CD4-positive, alpha-beta T cell treated with Interleukin-6 for 4 hours (primary cell): ENCODE measurements at regions not wholly inside any gene's neighbourhood (a gene's known extent, or its start where the extent isn't known, plus 50 kb on each side); places are given as distances from the start of the nearest gene placed in this dataset.
"Not testable (repeated sequence)": the region's sequence is repeated elsewhere in the genome, so short reads cannot be mapped to it uniquely, and the experiment has no call there.

Source experiments
- DNase-seq: peaks from one replicate; pipeline ENCODE4 v3.0.0-alpha.2; 2020; ENCODE audit warnings: mixed read lengths

- DNase-seq, result no peak
Measured at GRCh38 chr6:40146902-40147301, 212.6 kb upstream of the MOCS1 start.

DNA sequence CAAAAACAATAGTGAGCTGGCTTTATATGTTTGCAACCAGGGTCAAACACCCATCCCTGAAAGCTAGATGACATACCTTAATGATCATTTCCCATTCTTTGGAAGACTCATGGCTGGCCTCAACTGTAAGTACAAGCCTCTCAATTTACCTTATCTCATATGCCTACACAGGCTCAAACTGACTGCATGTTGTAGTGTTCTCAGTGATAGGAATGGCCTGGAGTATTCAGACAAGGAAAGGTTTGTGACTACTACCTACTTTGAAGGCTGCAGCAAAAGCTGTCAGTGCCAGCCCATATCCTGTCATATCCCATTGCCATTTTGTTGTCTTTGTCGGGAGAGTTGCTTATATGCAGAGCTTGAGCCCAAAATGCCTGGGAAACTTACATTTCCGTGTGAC is 205.2 kb upstream of the MOCS1 start:
- DNase-seq, result no peak

DNA sequence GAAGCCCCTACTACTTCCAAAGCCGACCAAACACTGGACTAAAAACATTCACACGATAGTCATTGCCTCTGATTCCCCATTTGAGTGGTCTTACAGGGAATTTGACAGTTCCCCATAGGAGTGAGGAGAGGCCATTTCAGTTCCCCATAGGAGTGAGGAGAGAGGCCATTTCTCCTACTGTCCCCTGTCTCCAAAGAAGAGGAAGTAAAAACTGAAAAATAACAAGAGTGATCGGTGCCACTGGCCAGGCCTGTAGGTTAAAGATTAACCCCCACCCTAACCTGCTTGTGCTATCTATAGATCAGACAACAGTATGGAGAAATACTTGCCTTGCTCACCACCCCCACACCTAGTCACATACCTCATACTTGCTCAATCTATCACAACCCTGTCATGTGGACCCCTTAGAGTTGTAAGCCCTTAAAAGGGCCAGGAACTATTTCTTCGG is 204.0 kb upstream of the MOCS1 start:
- DNase-seq, result no peak

DNA sequence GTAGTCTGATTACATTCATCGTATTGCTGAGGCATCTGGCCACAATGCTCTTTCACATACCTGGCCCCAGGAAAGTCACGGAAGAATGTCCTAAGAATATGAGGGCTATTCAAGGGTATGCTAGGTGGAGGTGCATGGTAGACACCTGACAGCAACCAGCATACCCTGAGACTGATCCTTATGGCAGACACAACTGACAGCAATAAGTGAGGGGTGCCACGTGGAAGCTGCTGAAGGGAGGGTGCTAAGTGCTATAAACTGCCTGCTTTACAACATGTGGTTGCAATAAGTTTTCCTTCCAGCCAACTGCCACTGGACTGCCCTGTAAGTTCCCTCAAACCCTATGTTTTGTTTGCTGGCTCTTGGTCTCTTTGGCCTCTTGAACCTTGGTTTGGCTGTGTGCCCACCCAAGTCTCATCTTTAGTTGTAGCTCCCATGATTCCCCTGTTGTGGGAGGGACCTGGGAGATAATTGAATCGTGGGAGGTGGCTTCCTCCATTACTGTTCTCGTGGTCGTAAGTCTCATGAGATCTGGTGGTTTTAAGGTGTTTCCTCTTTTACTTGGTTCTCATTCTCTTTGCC is 201.3 kb upstream of the MOCS1 start:
- DNase-seq, result no peak

DNA sequence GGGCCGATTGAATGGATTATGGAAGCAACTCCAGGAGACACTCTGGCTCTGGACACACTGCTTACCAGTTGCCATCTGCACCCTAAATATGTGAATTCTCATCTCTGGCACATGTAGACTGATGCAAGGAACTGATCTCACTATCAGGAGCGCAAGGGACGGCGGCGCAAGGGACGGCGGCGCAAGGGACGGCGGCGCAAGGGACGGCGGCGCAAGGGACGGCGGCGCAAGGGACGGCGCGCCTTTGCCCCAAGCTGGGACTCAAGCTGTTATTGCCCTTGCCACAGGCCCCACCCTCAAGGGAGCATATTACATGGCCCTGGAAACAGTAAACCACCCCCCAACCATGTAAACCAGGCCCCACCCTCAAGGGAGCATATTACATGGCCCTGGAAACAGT is 199.7 kb upstream of the MOCS1 start:
- not testable (repeated sequence) for DNase-seq

- DNase-seq, result no peak
Measured at GRCh38 chr6:40131675-40132074, 197.4 kb upstream of the MOCS1 start.

DNA sequence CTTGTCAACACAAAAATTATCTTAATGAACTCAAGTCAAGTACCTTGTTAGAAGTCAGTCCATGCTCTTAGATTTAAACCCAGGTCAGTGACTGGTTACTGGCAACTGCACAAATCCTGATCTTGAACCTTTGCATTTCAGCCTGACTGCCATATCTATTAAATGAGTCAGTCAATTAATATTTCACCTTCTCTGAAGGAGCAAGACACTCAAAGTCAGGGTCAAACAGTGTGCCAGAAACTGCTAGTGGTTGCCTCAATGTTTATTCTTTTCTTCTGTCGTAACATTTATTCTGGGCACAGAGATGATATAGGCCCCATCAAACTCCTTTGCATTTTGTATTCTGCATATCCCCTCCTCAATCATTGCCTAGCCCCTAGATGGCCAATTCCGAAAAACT is 193.9 kb upstream of the MOCS1 start:
- DNase-seq, result no peak

DNA sequence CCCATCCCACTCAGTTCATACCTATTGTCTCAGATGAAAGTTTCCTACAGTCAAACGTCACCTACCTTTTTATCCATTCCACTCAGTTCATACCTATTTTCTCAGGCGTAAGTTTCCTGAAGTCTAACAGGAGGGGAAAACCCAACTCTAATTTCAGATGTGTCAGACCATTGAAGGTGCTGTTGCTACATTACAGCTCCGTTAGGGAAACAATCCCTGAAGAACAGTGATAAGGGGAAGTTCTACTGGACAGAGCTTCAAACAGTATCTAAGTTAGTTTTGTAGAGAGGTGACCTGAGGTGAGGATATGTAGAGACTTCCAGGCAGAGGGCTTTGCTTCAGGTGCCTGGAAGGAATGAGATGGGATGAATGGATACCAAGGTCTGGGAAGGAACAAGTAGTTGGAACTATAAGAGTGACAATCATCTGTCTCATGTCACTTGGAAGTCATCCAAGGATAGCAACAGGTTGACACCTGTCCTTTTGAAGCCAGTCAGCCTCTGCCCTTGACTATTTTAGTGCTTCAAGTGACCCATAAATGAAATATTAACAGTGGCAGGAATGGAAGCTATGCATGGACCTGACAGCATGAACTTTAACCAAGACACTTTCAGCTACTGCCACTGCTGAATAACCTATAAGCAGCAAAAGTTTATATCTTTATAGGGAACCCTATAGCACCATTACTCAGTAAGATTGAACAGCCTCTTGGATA is 191.6 kb upstream of the MOCS1 start:
- no peak for DNase-seq

- no peak for DNase-seq
Measured at GRCh38 chr6:40124924-40125323, 190.7 kb upstream of the MOCS1 start.

- no peak for DNase-seq
Measured at GRCh38 chr6:40116832-40117231, 182.6 kb upstream of the MOCS1 start.

- DNase-seq, result no peak
Measured at GRCh38 chr6:40112350-40112749, 178.1 kb upstream of the MOCS1 start.

GRCh38 chr6:40108736-40109135 is 174.5 kb upstream of the MOCS1 start:
- no peak for DNase-seq

DNA sequence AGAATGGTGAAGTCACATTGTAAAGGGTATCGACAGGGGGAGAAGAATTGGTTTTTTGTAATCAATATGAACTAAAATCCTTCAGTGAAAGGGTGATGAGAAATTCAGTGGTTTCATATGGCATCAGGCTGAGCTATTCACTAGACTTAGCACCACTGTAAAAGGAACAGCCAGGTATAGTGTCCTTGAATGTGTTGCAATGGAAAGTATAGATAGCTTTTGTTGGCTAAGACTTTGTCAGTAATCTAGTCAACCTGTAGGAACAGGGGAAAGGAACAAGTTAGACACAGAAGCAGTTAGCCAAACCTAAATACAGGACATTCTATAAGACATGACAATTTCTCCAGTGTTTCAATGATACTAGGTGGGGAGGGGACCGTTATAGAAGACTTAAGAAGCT is 172.6 kb upstream of the MOCS1 start:
- no peak for DNase-seq

GRCh38 chr6:40098774-40099173 is 164.5 kb upstream of the MOCS1 start:
- no peak for DNase-seq

GRCh38 chr6:40097590-40097989 is 163.3 kb upstream of the MOCS1 start:
- no peak for DNase-seq

GRCh38 chr6:40083141-40083920 is 149.1 kb upstream of the MOCS1 start:
- DNase-seq, result no peak

DNA sequence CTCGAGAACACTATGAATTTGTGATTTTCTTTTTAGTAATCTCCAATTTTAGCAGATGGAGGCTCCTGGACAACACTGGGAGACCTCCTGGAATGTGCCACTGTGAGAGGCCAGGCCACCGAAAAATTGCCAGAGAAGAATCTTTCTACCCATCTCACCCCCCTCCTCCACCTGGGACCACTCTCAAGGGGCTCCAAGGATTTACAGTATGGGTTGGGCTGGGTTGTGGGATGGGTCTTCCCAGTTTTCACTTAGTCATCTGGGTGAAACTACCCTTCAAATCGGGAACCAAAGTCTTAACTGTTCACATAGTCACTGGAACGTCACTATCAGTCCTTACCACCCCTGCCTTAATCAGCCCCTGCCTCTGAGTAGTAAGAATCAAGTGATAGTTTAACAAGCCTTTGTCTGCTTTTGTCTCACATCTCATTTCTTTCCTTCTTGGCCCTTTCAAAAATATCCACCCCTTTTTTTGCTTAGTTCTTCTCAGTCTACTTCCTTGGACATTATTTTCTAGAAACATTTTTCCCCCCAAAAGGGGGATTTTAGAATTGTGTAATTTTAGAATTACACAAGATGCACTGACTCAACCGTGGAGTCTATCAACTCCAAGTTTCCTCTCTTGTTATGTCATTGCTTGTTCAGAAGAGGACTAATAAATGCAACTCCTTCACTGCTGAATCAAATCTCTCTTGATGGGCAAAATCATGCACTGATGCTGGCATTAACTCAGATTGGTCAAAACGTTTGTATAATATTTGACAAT is 148.2 kb upstream of the MOCS1 start:
- no peak for DNase-seq

DNA sequence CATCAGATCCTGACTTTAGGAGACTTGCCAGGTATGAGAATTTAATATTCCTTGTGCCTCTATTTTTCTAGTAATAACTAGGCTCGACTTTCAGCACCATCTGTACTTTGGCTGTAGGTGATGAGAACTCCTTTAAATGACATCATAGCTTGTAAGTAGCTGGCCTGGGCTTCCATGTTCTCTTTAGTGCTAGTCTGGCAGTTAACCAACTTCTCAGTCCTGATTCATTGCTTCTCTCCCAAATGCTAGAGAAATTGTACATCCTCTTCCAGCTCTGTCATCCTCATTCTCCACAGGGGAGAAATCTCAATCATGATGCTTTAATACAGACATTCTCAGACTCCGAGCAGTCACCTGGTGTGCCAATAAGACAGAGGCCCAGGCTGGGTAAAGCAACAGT is 143.5 kb upstream of the MOCS1 start:
- DNase-seq, result no peak

DNA sequence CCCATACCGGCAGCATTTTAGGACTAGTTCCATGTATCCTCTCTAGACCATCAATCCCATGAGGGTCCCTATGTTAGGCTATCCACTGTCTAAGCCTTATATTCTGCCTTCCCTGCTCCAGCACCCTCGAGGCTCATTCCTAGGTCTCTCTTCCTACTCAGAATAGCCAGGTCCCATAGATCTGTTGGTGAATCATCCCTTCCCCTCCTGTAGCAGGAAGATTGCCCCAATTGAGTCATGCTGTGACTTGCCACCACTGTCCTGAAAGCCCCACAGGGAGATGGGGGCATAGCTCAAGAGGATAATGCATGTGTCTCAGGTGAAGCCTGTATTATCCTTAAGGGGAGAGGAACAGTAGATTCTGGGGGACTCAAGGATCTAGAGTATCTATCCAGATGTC is 143.1 kb upstream of the MOCS1 start:
- DNase-seq, result no peak

DNA sequence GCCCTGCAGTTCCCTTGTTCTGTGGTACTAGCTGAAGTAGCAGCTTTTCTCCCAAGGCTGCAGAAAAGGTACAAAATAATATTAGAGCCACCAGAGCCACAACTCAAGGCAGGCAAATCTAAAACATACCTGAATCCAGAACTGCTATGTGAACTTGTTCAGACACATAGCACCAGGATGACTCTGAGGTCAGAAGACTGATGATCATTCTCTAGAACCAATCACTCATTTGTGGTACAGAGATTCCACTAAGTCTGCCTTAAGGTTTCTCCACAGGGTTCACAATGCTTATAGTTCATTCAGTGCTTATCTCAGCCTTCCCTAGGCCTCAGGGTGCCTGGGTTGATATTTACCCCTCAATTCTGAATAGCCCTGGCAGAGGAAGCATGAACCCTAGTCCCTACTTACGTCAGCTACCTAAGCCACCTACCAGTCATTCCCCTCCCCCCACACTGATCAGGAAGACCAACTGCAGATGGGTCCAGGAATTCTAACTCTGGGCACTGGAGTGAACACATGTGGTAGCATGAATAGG is 140.9 kb upstream of the MOCS1 start:
- no peak for DNase-seq

- DNase-seq, result no peak
Measured at GRCh38 chr6:40074306-40075055, 140.2 kb upstream of the MOCS1 start.

DNA sequence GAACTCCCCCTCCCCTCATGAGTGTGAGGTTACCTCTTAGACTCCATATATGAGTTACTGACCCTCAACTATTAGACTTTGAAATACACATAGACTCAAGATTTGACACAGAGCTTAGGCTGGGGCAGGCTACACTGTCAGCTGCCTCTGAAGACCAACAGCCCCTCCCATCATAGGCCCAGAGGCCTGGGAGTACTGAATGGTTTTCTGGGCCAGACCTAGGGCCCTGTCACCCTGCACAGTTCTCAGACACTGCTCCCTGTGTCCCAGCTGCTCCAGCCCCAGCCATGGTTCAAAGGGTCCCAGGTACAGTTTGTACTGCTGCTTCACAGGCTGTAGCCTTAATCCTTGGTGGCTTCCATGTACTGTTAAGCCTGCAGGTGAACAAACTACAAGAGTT is 132.1 kb upstream of the MOCS1 start:
- no peak for DNase-seq
